H1 (cell line): ENCODE measurements at regions not wholly inside any gene's neighbourhood (a gene's known extent, or its start where the extent isn't known, plus 50 kb on each side); places are given as distances from the start of the nearest gene placed in this dataset.

Experiments
- TAF7 ChIP-seq: optimal IDR thresholded peaks from 2 replicates; pipeline ENCODE3; 2011; ENCODE audit warnings: low read depth, mild to moderate bottlenecking, inconsistent platforms, low read length, moderate library complexity, borderline replicate concordance

GRCh38 chr4:28548136-28548535, 1687.5 kb downstream of the STIM2 start (continued):
- TF ChIP-seq TAF7, result no peak
